ENCODE measurements at regions not wholly inside any gene's neighbourhood (a gene's known extent, or its start where the extent isn't known, plus 50 kb on each side); places are given as distances from the start of the nearest gene placed in this dataset.
"Not testable (repeated sequence)": the region's sequence is repeated elsewhere in the genome, so short reads cannot be mapped to it uniquely, and the experiment has no call there.

GRCh38 chr2:41039750-41040149 is 587.9 kb upstream of the SLC8A1 start:
- TF ChIP-seq CTCF (IDR thresholded peaks at IDR 0.05); MAFK (IDR thresholded peaks at IDR 0.05; ENCODE audit: partially characterized antibody); TP53 (CRISPR knock-in tag; IDR thresholded peaks at IDR 0.05); RCOR1 (IDR thresholded peaks at IDR 0.05; ENCODE audit: low read depth, low read length); RAD21 (conservative IDR thresholded peaks at IDR 0.05 in 1 of 2, IDR thresholded peaks at IDR 0.05 in 1 of 2); BHLHE40 (IDR thresholded peaks at IDR 0.05; ENCODE audit: low read depth, low read length); CHD2 (IDR thresholded peaks at IDR 0.05; ENCODE audit: low read length, partially characterized antibody); MYC (IDR thresholded peaks at IDR 0.05; ENCODE audit: borderline replicate concordance, low read length); MAX (IDR thresholded peaks at IDR 0.05); SMC3 (IDR thresholded peaks at IDR 0.05); NPAS2 (CRISPR knock-in tag; IDR thresholded peaks at IDR 0.05; ENCODE audit: borderline replicate concordance): not testable (repeated sequence)

Data from A549 (cell line).